Ishikawa (cell line): ENCODE measurements at regions not wholly inside any gene's neighbourhood (a gene's known extent, or its start where the extent isn't known, plus 50 kb on each side); places are given as distances from the start of the nearest gene placed in this dataset.

Experiments used
- CEBPB ChIP-seq: IDR thresholded peaks from 2 replicates; pipeline ENCODE4 v1.6.1; 2012
- CREB1 ChIP-seq: IDR thresholded peaks from 2 replicates; pipeline ENCODE4 v1.6.1; 2012; ENCODE audit warnings: low read depth
- EGR1 ChIP-seq: IDR thresholded peaks from 2 replicates; pipeline ENCODE4 v1.6.1; 2012
- EP300 ChIP-seq: IDR thresholded peaks from 2 replicates; pipeline ENCODE4 v1.6.1; 2012; ENCODE audit warnings: borderline replicate concordance
- FOXM1 ChIP-seq: IDR thresholded peaks from 2 replicates; pipeline ENCODE4 v1.6.1; 2012; ENCODE audit warnings: low read depth, borderline replicate concordance
- NFIC ChIP-seq: IDR thresholded peaks from 2 replicates; pipeline ENCODE4 v1.6.1; 2012
- RAD21 ChIP-seq: IDR thresholded peaks from 2 replicates; pipeline ENCODE4 v1.6.1; 2012; ENCODE audit warnings: low read depth
- TAF1 ChIP-seq: IDR thresholded peaks from 2 replicates; pipeline ENCODE4 v1.6.1; 2012; ENCODE audit warnings: low read depth, mild to moderate bottlenecking
- TCF12 ChIP-seq: IDR thresholded peaks from 2 replicates; pipeline ENCODE4 v1.6.1; 2012; ENCODE audit warnings: low read depth
- TEAD4 ChIP-seq: IDR thresholded peaks from 2 replicates; pipeline ENCODE4 v1.6.1; 2012
- YY1 ChIP-seq: IDR thresholded peaks from 2 replicates; pipeline ENCODE4 v1.6.1; 2012; ENCODE audit warnings: low read depth
- ZBTB7A ChIP-seq: IDR thresholded peaks from 2 replicates; pipeline ENCODE4 v1.6.1; 2012; ENCODE audit warnings: low read depth
- TF ChIP-seq, protein P1 (sequence below): IDR thresholded peaks from 2 replicates; pipeline ENCODE4 v1.6.1; 2012
- TF ChIP-seq, protein P2 (sequence below): IDR thresholded peaks from 2 replicates; pipeline ENCODE4 v1.6.1; 2012
- TF ChIP-seq, protein P3 (sequence below): IDR thresholded peaks from 2 replicates; pipeline ENCODE4 v1.6.1; 2012; ENCODE audit warnings: low read depth, mild to moderate bottlenecking

DNA sequence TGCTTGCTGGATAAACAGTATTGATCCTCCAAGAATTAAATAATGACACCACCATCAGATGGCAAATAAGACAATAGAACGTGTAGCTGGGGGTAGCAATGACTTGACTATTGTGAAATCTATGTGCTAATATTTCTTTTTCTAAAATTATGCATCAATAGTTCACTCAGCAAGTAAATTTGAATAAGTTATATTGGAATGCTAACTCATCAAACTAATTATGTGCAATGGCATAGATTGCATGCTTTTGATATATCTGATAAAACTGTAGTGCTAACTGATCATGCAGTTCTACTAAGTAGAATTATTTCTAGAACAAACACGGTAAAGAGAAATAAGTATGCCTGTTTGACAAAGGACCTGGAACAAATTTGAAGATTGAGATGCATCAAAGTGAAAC lies 474.4 kb downstream of the NOVA1 start:
- TF ChIP-seq FOXM1 (no peak), CEBPB (no peak), EGR1 (no peak), CREB1 (no peak), TEAD4 (no peak), TCF12 (no peak), TAF1 (no peak), ZBTB7A (no peak), YY1 (no peak), RAD21 (no peak), NFIC (no peak), EP300 (no peak)
- TF ChIP-seq, protein P1, sequence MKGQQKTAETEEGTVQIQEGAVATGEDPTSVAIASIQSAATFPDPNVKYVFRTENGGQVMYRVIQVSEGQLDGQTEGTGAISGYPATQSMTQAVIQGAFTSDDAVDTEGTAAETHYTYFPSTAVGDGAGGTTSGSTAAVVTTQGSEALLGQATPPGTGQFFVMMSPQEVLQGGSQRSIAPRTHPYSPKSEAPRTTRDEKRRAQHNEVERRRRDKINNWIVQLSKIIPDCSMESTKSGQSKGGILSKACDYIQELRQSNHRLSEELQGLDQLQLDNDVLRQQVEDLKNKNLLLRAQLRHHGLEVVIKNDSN = no peak
- TF ChIP-seq, protein P2, sequence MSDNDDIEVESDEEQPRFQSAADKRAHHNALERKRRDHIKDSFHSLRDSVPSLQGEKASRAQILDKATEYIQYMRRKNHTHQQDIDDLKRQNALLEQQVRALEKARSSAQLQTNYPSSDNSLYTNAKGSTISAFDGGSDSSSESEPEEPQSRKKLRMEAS = no peak
- TF ChIP-seq, protein P3, sequence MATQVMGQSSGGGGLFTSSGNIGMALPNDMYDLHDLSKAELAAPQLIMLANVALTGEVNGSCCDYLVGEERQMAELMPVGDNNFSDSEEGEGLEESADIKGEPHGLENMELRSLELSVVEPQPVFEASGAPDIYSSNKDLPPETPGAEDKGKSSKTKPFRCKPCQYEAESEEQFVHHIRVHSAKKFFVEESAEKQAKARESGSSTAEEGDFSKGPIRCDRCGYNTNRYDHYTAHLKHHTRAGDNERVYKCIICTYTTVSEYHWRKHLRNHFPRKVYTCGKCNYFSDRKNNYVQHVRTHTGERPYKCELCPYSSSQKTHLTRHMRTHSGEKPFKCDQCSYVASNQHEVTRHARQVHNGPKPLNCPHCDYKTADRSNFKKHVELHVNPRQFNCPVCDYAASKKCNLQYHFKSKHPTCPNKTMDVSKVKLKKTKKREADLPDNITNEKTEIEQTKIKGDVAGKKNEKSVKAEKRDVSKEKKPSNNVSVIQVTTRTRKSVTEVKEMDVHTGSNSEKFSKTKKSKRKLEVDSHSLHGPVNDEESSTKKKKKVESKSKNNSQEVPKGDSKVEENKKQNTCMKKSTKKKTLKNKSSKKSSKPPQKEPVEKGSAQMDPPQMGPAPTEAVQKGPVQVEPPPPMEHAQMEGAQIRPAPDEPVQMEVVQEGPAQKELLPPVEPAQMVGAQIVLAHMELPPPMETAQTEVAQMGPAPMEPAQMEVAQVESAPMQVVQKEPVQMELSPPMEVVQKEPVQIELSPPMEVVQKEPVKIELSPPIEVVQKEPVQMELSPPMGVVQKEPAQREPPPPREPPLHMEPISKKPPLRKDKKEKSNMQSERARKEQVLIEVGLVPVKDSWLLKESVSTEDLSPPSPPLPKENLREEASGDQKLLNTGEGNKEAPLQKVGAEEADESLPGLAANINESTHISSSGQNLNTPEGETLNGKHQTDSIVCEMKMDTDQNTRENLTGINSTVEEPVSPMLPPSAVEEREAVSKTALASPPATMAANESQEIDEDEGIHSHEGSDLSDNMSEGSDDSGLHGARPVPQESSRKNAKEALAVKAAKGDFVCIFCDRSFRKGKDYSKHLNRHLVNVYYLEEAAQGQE = no peak

DNA sequence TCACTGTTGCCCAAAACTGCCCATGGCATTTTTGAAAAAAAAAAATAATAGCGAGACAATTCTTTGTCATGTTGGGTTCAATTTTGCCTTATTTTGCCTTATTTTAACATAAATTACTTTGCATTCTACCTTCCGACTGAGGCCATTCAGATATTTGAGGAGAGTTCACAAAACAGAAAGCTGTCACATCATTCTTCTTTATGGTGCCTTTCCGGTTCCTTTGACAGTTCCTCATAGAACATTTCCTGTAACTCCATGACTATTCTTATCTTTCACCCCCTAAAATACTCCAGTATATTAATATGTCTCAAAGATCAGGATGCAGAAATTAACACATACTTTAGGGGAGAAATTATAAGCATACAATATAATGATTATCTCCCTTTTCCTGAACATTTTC lies 476.7 kb downstream of the NOVA1 start:
- no peak for TF ChIP-seq NFIC
- TF ChIP-seq, protein P3 = no peak
- TF ChIP-seq CEBPB = no peak
- no peak for TF ChIP-seq CREB1
- no peak for TF ChIP-seq ZBTB7A
- TF ChIP-seq TAF1 = no peak
- TF ChIP-seq EGR1 = no peak
- TF ChIP-seq FOXM1 = no peak
- TF ChIP-seq, protein P2 = no peak
- TF ChIP-seq RAD21 = no peak
- TF ChIP-seq, protein P1 = no peak

DNA sequence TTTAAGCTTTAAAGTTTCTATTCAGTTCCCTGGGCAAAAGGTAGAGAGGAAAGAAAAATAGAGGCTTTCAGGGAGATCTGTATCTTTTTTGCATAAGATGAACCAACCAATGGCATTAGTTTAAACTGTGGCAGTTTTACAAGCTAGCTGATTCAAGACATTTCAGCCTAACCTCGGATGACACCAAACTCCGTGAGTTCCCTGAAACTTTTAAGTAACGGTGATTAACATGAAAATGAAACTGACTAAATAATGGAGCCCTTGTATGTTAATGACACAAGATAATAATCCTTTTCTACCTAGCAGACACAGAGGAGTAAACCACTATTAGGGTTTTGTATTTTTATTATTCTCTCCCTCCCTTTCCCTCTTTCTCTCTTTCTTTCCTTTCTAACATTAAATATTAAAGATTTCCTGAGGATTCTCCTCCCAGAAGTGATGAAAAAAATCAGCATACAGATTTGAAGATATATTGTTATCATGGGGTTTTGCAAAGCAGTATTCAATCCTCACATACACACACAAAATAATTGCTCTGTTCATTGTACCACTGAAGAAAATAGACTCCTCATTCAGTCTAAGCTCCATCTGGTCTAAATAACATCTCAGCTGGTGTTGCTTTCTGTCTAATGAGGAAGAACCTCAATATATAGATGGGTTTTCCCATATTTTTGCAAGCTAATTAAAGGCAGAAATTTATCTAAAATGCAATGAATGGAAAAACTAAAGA lies 483.8 kb downstream of the NOVA1 start:
- no peak for TF ChIP-seq EP300
- no peak for TF ChIP-seq NFIC
- no peak for TF ChIP-seq CEBPB
- no peak for TF ChIP-seq CREB1
- TF ChIP-seq TAF1 = no peak
- TF ChIP-seq, protein P2 = no peak
- TF ChIP-seq RAD21 = no peak
- no peak for TF ChIP-seq FOXM1
- no peak for TF ChIP-seq ZBTB7A
- TF ChIP-seq, protein P3 = no peak
- no peak for TF ChIP-seq EGR1
- TF ChIP-seq, protein P1 = no peak

DNA sequence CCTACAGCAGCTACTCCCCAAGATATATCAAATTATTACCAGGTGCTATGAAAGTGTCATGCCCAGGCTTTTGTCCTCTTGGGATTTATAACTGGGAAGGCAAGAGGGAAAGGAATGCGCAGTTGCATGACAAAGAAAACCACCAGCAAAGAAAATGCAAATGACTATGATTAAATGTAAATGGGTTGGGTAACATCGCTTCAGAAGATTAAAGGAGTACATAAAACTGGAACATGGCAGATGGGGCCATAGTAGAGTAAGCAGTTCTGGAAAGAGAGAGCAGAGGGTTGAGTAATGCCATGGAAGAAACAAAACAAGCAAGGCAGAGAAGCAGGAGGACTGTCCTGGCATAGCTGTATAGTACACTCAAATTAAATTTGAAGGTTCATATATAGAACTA lies 493.1 kb downstream of the NOVA1 start:
- TF ChIP-seq TAF1 (no peak), TEAD4 (no peak), RAD21 (no peak), ZBTB7A (no peak), FOXM1 (no peak), CEBPB (no peak), NFIC (no peak)
- TF ChIP-seq, protein P3 = no peak
- TF ChIP-seq, protein P1 = no peak
